GM21723 (cell line): ENCODE measurements at regions not wholly inside any gene's neighbourhood (a gene's known extent, or its start where the extent isn't known, plus 50 kb on each side); places are given as distances from the start of the nearest gene placed in this dataset.
A peak's percentile ranks its signal among the peaks of the same experiment; 100 is the strongest.

Source experiments
- ATAC-seq: cut with Tn5 transposase; IDR thresholded peaks from one replicate; pipeline ENCODE4 v1.9.1; 2021; ENCODE audit warnings: mild to moderate bottlenecking, moderate library complexity; ENCODE audit not compliant: unreplicated experiment

- ATAC-seq, result no peak
These were observed 506.1 kb upstream of the PROK2 start for GRCh38 chr3:72290859-72291638.

GRCh38 chr3:72289692-72290071 is 504.7 kb upstream of the PROK2 start:
- peak; percentile 12 for ATAC-seq

- ATAC-seq, result peak; percentile 67
These were observed 504.2 kb upstream of the PROK2 start for GRCh38 chr3:72288955-72289691.

GRCh38 chr3:72287956-72288355 is 503.0 kb upstream of the PROK2 start:
- ATAC-seq, result no peak

GRCh38 chr3:72285502-72285901 is 500.6 kb upstream of the PROK2 start:
- no peak for ATAC-seq

GRCh38 chr3:72284471-72284870 is 499.5 kb upstream of the PROK2 start:
- no peak for ATAC-seq

- no peak for ATAC-seq
These were observed 498.0 kb upstream of the PROK2 start for GRCh38 chr3:72282918-72283317.

GRCh38 chr3:72281551-72281950 is 496.6 kb upstream of the PROK2 start:
- ATAC-seq, result no peak

- no peak for ATAC-seq
These were observed 495.9 kb upstream of the PROK2 start for GRCh38 chr3:72280876-72281275.

GRCh38 chr3:72279631-72280041 is 494.7 kb upstream of the PROK2 start:
- no peak for ATAC-seq

GRCh38 chr3:72279068-72279604 is 494.2 kb upstream of the PROK2 start:
- ATAC-seq, result no peak

GRCh38 chr3:72278349-72279067 is 493.6 kb upstream of the PROK2 start:
- no peak for ATAC-seq

GRCh38 chr3:72277710-72278109 is 492.8 kb upstream of the PROK2 start:
- ATAC-seq, result no peak

- no peak for ATAC-seq
These were observed 491.9 kb upstream of the PROK2 start for GRCh38 chr3:72276806-72277205.

- ATAC-seq, result no peak
These were observed 490.4 kb upstream of the PROK2 start for GRCh38 chr3:72275331-72275751.

GRCh38 chr3:72274493-72275330 is 489.8 kb upstream of the PROK2 start:
- no peak for ATAC-seq

- ATAC-seq, result no peak
These were observed 488.7 kb upstream of the PROK2 start for GRCh38 chr3:72273615-72274014.

GRCh38 chr3:72272356-72272755 is 487.4 kb upstream of the PROK2 start:
- ATAC-seq, result no peak

GRCh38 chr3:72271923-72272322 is 487.0 kb upstream of the PROK2 start:
- ATAC-seq, result no peak

- no peak for ATAC-seq
These were observed 486.3 kb upstream of the PROK2 start for GRCh38 chr3:72271216-72271615.

GRCh38 chr3:72270730-72271129 is 485.8 kb upstream of the PROK2 start:
- ATAC-seq, result no peak
